ENCODE measurements at regions not wholly inside any gene's neighbourhood (a gene's known extent, or its start where the extent isn't known, plus 50 kb on each side); places are given as distances from the start of the nearest gene placed in this dataset.

GRCh38 chr4:141922236-141922635 lies 285.9 kb downstream of the IL15 start:
- no peak for DNase-seq

- DNase-seq, result no peak
Observed at GRCh38 chr4:141926406-141926805, 290.0 kb downstream of the IL15 start.

- DNase-seq, result no peak
Observed at GRCh38 chr4:141932490-141932889, 296.1 kb downstream of the IL15 start.

GRCh38 chr4:141933978-141934377 lies 297.6 kb downstream of the IL15 start:
- no peak for DNase-seq

- no peak for DNase-seq
Observed at GRCh38 chr4:141955696-141956095, 319.3 kb downstream of the IL15 start.

- no peak for DNase-seq
Observed at GRCh38 chr4:141957416-141957815, 321.0 kb downstream of the IL15 start.

GRCh38 chr4:141962486-141962885 lies 326.1 kb downstream of the IL15 start:
- DNase-seq, result no peak

GRCh38 chr4:141971869-141972268 lies 335.5 kb downstream of the IL15 start:
- DNase-seq, result no peak

GRCh38 chr4:141972950-141973349 lies 336.6 kb downstream of the IL15 start:
- no peak for DNase-seq
